Erythroblast (primary cell): ENCODE measurements at regions not wholly inside any gene's neighbourhood (a gene's known extent, or its start where the extent isn't known, plus 50 kb on each side); places are given as distances from the start of the nearest gene placed in this dataset.

Experiments
- GATA1 ChIP-seq: IDR thresholded peaks from 2 replicates; pipeline ENCODE4 v1.6.1; 2011; ENCODE audit warnings: low read depth, mild to moderate bottlenecking, control low read depth, low read length, moderate library complexity
- POLR2A ChIP-seq: IDR thresholded peaks from 2 replicates; pipeline ENCODE4 v1.6.1; 2011; ENCODE audit warnings: mild to moderate bottlenecking, low read length

GRCh38 chr21:23881783-23882182 lies 1725.5 kb downstream of the MRPL39 start:
- no peak for TF ChIP-seq POLR2A
- TF ChIP-seq GATA1: no peak
